HCT116 (cell line): ENCODE measurements at regions not wholly inside any gene's neighbourhood (a gene's known extent, or its start where the extent isn't known, plus 50 kb on each side); places are given as distances from the start of the nearest gene placed in this dataset.

ENCODE experiments used
- ATAC-seq: fragments of 200-7000 bp; cut with Tn5 transposase; 2 replicates; pipeline ENCODE4 v1.9.1; 2020; ENCODE audit warnings: mild to moderate bottlenecking, moderate library complexity
- BruUV-seq: library from RNA; stranded (reverse); fragments of 400-500 nt; replicated peaks from 2 replicates; lab custom pipeline; 2021; lab: Mats Ljungman, UMichigan
- CTCF ChIA-PET: fragments of 300-600 bp; sonication (Branson Sonifier 250); formaldehyde crosslinking; loops from one replicate; lab custom pipeline; 2021; ENCODE audit warnings: antibody characterized with exemption; lab: Charles Lee
- POLR2A ChIA-PET: fragments of 300-600, 350-600 bp; sonication (Branson Sonifier 250); formaldehyde crosslinking; loops from one replicate; lab custom pipeline; 2021; ENCODE audit warnings: antibody characterized with exemption; lab: Charles Lee
- RAD21 ChIA-PET, 2 experiments: fragments of 300-600 bp; sonication (Branson Sonifier 250); formaldehyde crosslinking; loops; one replicate each; lab custom pipeline; 2023; ENCODE audit warnings: low total read pairs in 2 of 2; ENCODE audit not compliant: uncharacterized antibody in 2 of 2, unreplicated experiment in 2 of 2, low non-redundant PET in 1 of 2; lab: Charles Lee
- DNase-seq: peaks from one replicate; pipeline ENCODE4 v3.0.0-alpha.2; 2010; ENCODE audit warnings: low read depth, low spot score
- H2AFZ ChIP-seq: fragments of 200-600 bp; shearing (Covaris generic), sonication (generic); 2 replicates; pipeline ENCODE4 v1.6.1; 2017; ENCODE audit warnings: low read depth, mixed run types, mixed read lengths, antibody characterized with exemption, low read length; ENCODE audit not compliant: poor library complexity, severe bottlenecking
- H3K27ac ChIP-seq: 2 replicates; pipeline ENCODE4 v1.5.1; 2012; ENCODE audit warnings: low read depth, low read length
- H3K27me3 ChIP-seq: fragments of 200-600 bp; sonication (generic); 2 replicates; pipeline ENCODE4 v1.6.1; 2016; ENCODE audit warnings: mixed run types, low read length, mixed read lengths; ENCODE audit not compliant: insufficient read depth
- H3K36me3 ChIP-seq, 2 experiments: fragments of 200-500 bp in 1 of 2; fragments of 200-600 bp in 1 of 2; sonication (Bioruptor generic) in 1 of 2; sonication (generic) in 1 of 2; 2 replicates each; pipeline versions ENCODE4 v1.5.1 to v1.6.1; 2014 to 2016; ENCODE audit warnings: low read length in 2 of 2, inconsistent platforms in 1 of 2, mixed read lengths in 1 of 2, mixed run types in 1 of 2; ENCODE audit not compliant: insufficient read depth in 2 of 2, control insufficient read depth in 1 of 2
- H3K4me1 ChIP-seq, 2 experiments: fragments of 200-600 bp in 1 of 2; sonication (generic) in 1 of 2; 2 replicates each; pipeline versions ENCODE4 v1.5.1 to v1.6.1; 2012 to 2017; ENCODE audit warnings: low read length in 2 of 2, inconsistent platforms in 1 of 2, mild to moderate bottlenecking in 1 of 2, mixed read lengths in 1 of 2, mixed run types in 1 of 2, moderate library complexity in 1 of 2; ENCODE audit not compliant: insufficient read depth in 2 of 2, control insufficient read depth in 1 of 2
- H3K4me2 ChIP-seq: fragments of 200-600 bp; sonication (generic); 2 replicates; pipeline ENCODE4 v1.6.1; 2017; ENCODE audit warnings: mixed run types, low read length, mixed read lengths
- H3K4me3 ChIP-seq, 2 experiments: fragments of 200-600 bp in 1 of 2; sonication (generic) in 1 of 2; replicated peaks in 1 of 2; 2 replicates each; pipeline ENCODE4 v1.5.1; 2011 to 2016; ENCODE audit warnings: low read length in 2 of 2, control low read depth in 1 of 2, low read depth in 1 of 2, mild to moderate bottlenecking in 1 of 2, mixed read lengths in 1 of 2, mixed run types in 1 of 2
- H3K79me2 ChIP-seq: fragments of 200-600 bp; sonication (generic); 2 replicates; pipeline ENCODE4 v1.6.1; 2017; ENCODE audit warnings: mild to moderate bottlenecking, mixed run types, low read length, moderate library complexity, mixed read lengths; ENCODE audit not compliant: insufficient read depth
- H3K9ac ChIP-seq: fragments of 200-600 bp; sonication (generic); 2 replicates; pipeline ENCODE4 v1.6.1; 2016; ENCODE audit warnings: low read length, mixed read lengths
- H3K9me2 ChIP-seq: fragments of 200-600 bp; sonication (generic), shearing (Covaris generic); 2 replicates; pipeline ENCODE4 v1.6.1; 2017; ENCODE audit warnings: mixed run types, mild to moderate bottlenecking, moderate library complexity; ENCODE audit not compliant: insufficient read depth
- H3K9me3 ChIP-seq, 2 experiments: fragments of 200-500 bp in 1 of 2; fragments of 200-600 bp in 1 of 2; sonication (Bioruptor generic) in 1 of 2; sonication (generic) in 1 of 2; 2 replicates each; pipeline ENCODE4 v1.6.1; 2014 to 2017; ENCODE audit warnings: low read length in 2 of 2, mixed read lengths in 2 of 2, inconsistent platforms in 1 of 2, low read depth in 1 of 2, mild to moderate bottlenecking in 1 of 2, mixed run types in 1 of 2, moderate library complexity in 1 of 2; ENCODE audit not compliant: control insufficient read depth in 1 of 2, insufficient read depth in 1 of 2
- H4K20me1 ChIP-seq: fragments of 200-600 bp; sonication (generic), shearing (Covaris generic); 2 replicates; pipeline ENCODE4 v1.6.1; 2017; ENCODE audit warnings: mixed run types, mild to moderate bottlenecking, moderate library complexity; ENCODE audit not compliant: insufficient read depth
- EGR1 ChIP-seq: IDR thresholded peaks from 2 replicates; pipeline ENCODE4 v1.6.1; 2012; ENCODE audit warnings: low read depth
- EZH2 ChIP-seq: fragments of 200-600 bp; sonication (generic); IDR thresholded peaks from 2 replicates; pipeline ENCODE4 v1.6.1; 2017; ENCODE audit warnings: antibody characterized with exemption, mixed run types
- EZH2phosphoT487 ChIP-seq: fragments of 200-600 bp; IDR thresholded peaks from 2 replicates; pipeline ENCODE4 v1.6.1; 2018; ENCODE audit warnings: antibody characterized with exemption, borderline replicate concordance
- FOSL1 ChIP-seq: IDR thresholded peaks from 2 replicates; pipeline ENCODE4 v1.6.1; 2012; ENCODE audit warnings: low read depth
- JUND ChIP-seq: IDR thresholded peaks from 2 replicates; pipeline ENCODE4 v1.6.1; 2012
- POLR2A ChIP-seq: IDR thresholded peaks from 2 replicates; pipeline ENCODE4 v1.7.0; 2011; ENCODE audit warnings: borderline replicate concordance; ENCODE audit not compliant: insufficient read depth, insufficient read length; ENCODE audit errors: extremely low read depth
- POLR2AphosphoS5 ChIP-seq: IDR thresholded peaks from 2 replicates; pipeline ENCODE4 v1.6.1; 2011; ENCODE audit warnings: mild to moderate bottlenecking, low read depth, low read length, moderate library complexity
- RAD21 ChIP-seq: IDR thresholded peaks from 2 replicates; pipeline ENCODE4 v1.6.1; 2012; ENCODE audit warnings: low read depth, mild to moderate bottlenecking
- SIN3A ChIP-seq: IDR thresholded peaks from 2 replicates; pipeline ENCODE4 v1.6.1; 2012; ENCODE audit warnings: low read depth
- SP1 ChIP-seq: IDR thresholded peaks from 2 replicates; pipeline ENCODE4 v1.6.1; 2012; ENCODE audit warnings: low read depth
- SRF ChIP-seq: IDR thresholded peaks from 2 replicates; pipeline ENCODE4 v1.6.1; 2012; ENCODE audit warnings: low read depth
- TCF7L2 ChIP-seq: IDR thresholded peaks from 2 replicates; pipeline ENCODE4 v1.7.0; 2011; ENCODE audit warnings: borderline replicate concordance, inconsistent platforms; ENCODE audit not compliant: insufficient read depth, insufficient read length; ENCODE audit errors: extremely low read depth
- YY1 ChIP-seq: IDR thresholded peaks from 2 replicates; pipeline ENCODE4 v1.6.1; 2011; ENCODE audit warnings: low read length, low read depth, moderate library complexity, mild to moderate bottlenecking; ENCODE audit not compliant: insufficient replicate concordance; ENCODE audit errors: extremely low read depth
- ZBTB33 ChIP-seq: IDR thresholded peaks from 2 replicates; pipeline ENCODE4 v1.6.1; 2011; ENCODE audit warnings: mild to moderate bottlenecking, low read length, moderate library complexity; ENCODE audit not compliant: insufficient replicate concordance; ENCODE audit errors: extremely low read depth
- ZFX ChIP-seq: fragments of 450-650 bp; IDR thresholded peaks from 2 replicates; pipeline ENCODE4 v1.6.1; 2017
- ZNF274 ChIP-seq: fragments of 200-500 bp; sonication (Bioruptor generic); IDR thresholded peaks from 2 replicates; pipeline ENCODE4 v1.6.1; 2014; ENCODE audit warnings: mild to moderate bottlenecking, low read depth, low read length, inconsistent platforms
- intact Hi-C: fragments of 100-400 bp; cut with micrococcal nuclease; formaldehyde crosslinking; loops from 2 replicates; pipeline ENCODE4 v1.10.0; 2022
- TF ChIP-seq, protein P1 (sequence below), 3 experiments: fragments of 200-600 bp in 1 of 3; sonication (generic) in 1 of 3; IDR thresholded peaks in 2 of 3; conservative IDR thresholded peaks in 1 of 3; 2 replicates each; pipeline ENCODE4 v1.5.1; 2012 to 2017; ENCODE audit warnings: low read depth in 2 of 3, low read length in 2 of 3, antibody characterized with exemption in 1 of 3, borderline replicate concordance in 1 of 3, control low read depth in 1 of 3, mild to moderate bottlenecking in 1 of 3, mixed read lengths in 1 of 3, mixed run types in 1 of 3, moderate library complexity in 1 of 3; ENCODE audit not compliant: insufficient read depth in 1 of 3
- TF ChIP-seq, protein P2 (sequence below): IDR thresholded peaks from 2 replicates; pipeline ENCODE4 v1.6.1; 2012; ENCODE audit warnings: low read depth

GRCh38 chr2:58731488-58731869 is 490.4 kb upstream of the FANCL start:
- Histone ChIP-seq H3K27me3 (no peaks in the 10 kb centered on the region; the same call in 1 of the 2 replicates), H3K36me3 (no peaks in the 10 kb centered on the region), H3K4me3 (no peak overlapping the region), H3K9ac (no peak overlapping the region), H4K20me1 (no peaks in the 10 kb centered on the region), H3K9me2 (no peaks in the 10 kb centered on the region), H3K4me1 (peaks cover 7 to 10% of the 10 kb centered on the region in 2 experiments; a peak in 2 of 4 replicates), H3K27ac (no peak overlapping the region), H3K4me2 (no peak overlapping the region)
- ATAC-seq (no peak), DNase-seq (no peak)
- CTCF ChIA-PET: no interaction called here
- intact Hi-C loops: no loop called here
- RAD21 ChIA-PET: no interaction called here
- POLR2A ChIA-PET: no interaction called here
- no peak for TF ChIP-seq ZNF274
- TF ChIP-seq ZBTB33: no peak
- TF ChIP-seq POLR2A: no peak
- no peak for TF ChIP-seq RAD21
- TF ChIP-seq TCF7L2: no peak
- TF ChIP-seq SIN3A: no peak
- TF ChIP-seq EZH2: no peak
- no peak for TF ChIP-seq POLR2AphosphoS5
- TF ChIP-seq ZFX: no peak
- TF ChIP-seq, protein P1, sequence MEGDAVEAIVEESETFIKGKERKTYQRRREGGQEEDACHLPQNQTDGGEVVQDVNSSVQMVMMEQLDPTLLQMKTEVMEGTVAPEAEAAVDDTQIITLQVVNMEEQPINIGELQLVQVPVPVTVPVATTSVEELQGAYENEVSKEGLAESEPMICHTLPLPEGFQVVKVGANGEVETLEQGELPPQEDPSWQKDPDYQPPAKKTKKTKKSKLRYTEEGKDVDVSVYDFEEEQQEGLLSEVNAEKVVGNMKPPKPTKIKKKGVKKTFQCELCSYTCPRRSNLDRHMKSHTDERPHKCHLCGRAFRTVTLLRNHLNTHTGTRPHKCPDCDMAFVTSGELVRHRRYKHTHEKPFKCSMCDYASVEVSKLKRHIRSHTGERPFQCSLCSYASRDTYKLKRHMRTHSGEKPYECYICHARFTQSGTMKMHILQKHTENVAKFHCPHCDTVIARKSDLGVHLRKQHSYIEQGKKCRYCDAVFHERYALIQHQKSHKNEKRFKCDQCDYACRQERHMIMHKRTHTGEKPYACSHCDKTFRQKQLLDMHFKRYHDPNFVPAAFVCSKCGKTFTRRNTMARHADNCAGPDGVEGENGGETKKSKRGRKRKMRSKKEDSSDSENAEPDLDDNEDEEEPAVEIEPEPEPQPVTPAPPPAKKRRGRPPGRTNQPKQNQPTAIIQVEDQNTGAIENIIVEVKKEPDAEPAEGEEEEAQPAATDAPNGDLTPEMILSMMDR (IDR thresholded peaks at IDR 0.05 in 2 of 3, conservative IDR thresholded peaks at IDR 0.05 in 1 of 3; ENCODE audit: borderline replicate concordance in 1 of 3, insufficient read depth in 1 of 3, low read depth in 2 of 3, low read length in 2 of 3): no peak
- no peak for TF ChIP-seq EGR1
- TF ChIP-seq FOSL1: no peak
- TF ChIP-seq SRF: no peak
- no peak for TF ChIP-seq SP1
- no peak for TF ChIP-seq YY1
- TF ChIP-seq, protein P2, sequence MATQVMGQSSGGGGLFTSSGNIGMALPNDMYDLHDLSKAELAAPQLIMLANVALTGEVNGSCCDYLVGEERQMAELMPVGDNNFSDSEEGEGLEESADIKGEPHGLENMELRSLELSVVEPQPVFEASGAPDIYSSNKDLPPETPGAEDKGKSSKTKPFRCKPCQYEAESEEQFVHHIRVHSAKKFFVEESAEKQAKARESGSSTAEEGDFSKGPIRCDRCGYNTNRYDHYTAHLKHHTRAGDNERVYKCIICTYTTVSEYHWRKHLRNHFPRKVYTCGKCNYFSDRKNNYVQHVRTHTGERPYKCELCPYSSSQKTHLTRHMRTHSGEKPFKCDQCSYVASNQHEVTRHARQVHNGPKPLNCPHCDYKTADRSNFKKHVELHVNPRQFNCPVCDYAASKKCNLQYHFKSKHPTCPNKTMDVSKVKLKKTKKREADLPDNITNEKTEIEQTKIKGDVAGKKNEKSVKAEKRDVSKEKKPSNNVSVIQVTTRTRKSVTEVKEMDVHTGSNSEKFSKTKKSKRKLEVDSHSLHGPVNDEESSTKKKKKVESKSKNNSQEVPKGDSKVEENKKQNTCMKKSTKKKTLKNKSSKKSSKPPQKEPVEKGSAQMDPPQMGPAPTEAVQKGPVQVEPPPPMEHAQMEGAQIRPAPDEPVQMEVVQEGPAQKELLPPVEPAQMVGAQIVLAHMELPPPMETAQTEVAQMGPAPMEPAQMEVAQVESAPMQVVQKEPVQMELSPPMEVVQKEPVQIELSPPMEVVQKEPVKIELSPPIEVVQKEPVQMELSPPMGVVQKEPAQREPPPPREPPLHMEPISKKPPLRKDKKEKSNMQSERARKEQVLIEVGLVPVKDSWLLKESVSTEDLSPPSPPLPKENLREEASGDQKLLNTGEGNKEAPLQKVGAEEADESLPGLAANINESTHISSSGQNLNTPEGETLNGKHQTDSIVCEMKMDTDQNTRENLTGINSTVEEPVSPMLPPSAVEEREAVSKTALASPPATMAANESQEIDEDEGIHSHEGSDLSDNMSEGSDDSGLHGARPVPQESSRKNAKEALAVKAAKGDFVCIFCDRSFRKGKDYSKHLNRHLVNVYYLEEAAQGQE: no peak
- no peak for TF ChIP-seq JUND
- TF ChIP-seq EZH2phosphoT487: no peak
- TF ChIP-seq, all 23 proteins: peak for 0
- Histone ChIP-seq H3K9me3 (no peaks in the 10 kb centered on the region), H2AFZ (no peak overlapping the region), H3K79me2 (no peaks in the 10 kb centered on the region)
- BruUV-seq: no TSS peak
